H1 (cell line): ENCODE measurements at regions not wholly inside any gene's neighbourhood (a gene's known extent, or its start where the extent isn't known, plus 50 kb on each side); places are given as distances from the start of the nearest gene placed in this dataset.

Experiments used
- BRCA1 ChIP-seq: IDR thresholded peaks from 2 replicates; pipeline ENCODE4 v1.6.1; 2012; ENCODE audit warnings: low read depth, low read length, improper control_type of control experiment
- CEBPB ChIP-seq: IDR thresholded peaks from 2 replicates; pipeline ENCODE4 v1.6.1; 2012; ENCODE audit warnings: low read depth, low read length
- JUND ChIP-seq: IDR thresholded peaks from 2 replicates; pipeline ENCODE4 v1.6.1; 2011; ENCODE audit warnings: mild to moderate bottlenecking, improper control_type of control experiment, low read length
- KDM5A ChIP-seq: fragments of 200-600 bp; IDR thresholded peaks from 2 replicates; pipeline ENCODE4 v1.7.1; 2012; ENCODE audit warnings: mild to moderate bottlenecking, low read length, inconsistent platforms, mixed read lengths
- RNF2 ChIP-seq: fragments of 200-900, 300-1000 bp; sonication (generic); IDR thresholded peaks from 2 replicates; pipeline ENCODE4 v1.7.1; 2016; ENCODE audit warnings: borderline replicate concordance, low read depth, mild to moderate bottlenecking, antibody characterized with exemption, low read length; ENCODE audit not compliant: poor library complexity, severe bottlenecking; ENCODE audit errors: missing control alignments
- SIN3A ChIP-seq, 2 experiments: IDR thresholded peaks in 1 of 2; conservative IDR thresholded peaks in 1 of 2; 2 replicates each; pipeline ENCODE4 v1.6.1; 2011 to 2012; ENCODE audit warnings: low read length in 2 of 2, improper control_type of control experiment in 1 of 2, low read depth in 1 of 2, mild to moderate bottlenecking in 1 of 2
- TF ChIP-seq, protein P1 (sequence below), 3 experiments: IDR thresholded peaks; 1 replicate in 2 of 3; 2 replicates in 1 of 3; pipeline versions ENCODE4 v1.5.1 to v1.6.1; 2011; ENCODE audit warnings: low read length in 3 of 3, mild to moderate bottlenecking in 3 of 3, inconsistent platforms in 2 of 3, low read depth in 1 of 3, moderate library complexity in 1 of 3; ENCODE audit not compliant: insufficient read depth in 1 of 3; ENCODE audit errors: control extremely low read depth in 1 of 3

DNA sequence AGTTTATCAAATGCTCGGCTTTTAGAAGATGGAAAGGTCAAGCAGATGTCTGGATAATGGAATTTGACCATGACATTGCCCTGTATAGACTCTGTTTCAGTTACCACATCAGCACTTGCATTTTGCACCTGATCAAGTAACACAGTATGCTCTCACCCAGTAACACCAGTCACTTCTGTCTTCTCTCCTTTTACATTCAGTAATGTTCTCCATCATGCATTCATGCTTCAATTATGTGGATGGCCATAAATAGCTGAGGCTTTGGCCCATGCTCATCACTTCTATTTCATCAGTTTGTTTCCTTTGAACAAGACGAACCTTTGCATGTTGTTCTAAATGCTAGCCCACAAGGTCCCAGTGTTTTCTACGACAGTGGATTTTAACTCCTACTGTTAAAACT is 322.9 kb upstream of the ACVR2A start:
- TF ChIP-seq CEBPB, result no peak
- TF ChIP-seq SIN3A (conservative IDR thresholded peaks at IDR 0.05 in 1 of 2, IDR thresholded peaks at IDR 0.05 in 1 of 2; ENCODE audit: low read depth in 1 of 2, low read length in 2 of 2), result no peak
- no peak for TF ChIP-seq JUND
- TF ChIP-seq, protein P1, sequence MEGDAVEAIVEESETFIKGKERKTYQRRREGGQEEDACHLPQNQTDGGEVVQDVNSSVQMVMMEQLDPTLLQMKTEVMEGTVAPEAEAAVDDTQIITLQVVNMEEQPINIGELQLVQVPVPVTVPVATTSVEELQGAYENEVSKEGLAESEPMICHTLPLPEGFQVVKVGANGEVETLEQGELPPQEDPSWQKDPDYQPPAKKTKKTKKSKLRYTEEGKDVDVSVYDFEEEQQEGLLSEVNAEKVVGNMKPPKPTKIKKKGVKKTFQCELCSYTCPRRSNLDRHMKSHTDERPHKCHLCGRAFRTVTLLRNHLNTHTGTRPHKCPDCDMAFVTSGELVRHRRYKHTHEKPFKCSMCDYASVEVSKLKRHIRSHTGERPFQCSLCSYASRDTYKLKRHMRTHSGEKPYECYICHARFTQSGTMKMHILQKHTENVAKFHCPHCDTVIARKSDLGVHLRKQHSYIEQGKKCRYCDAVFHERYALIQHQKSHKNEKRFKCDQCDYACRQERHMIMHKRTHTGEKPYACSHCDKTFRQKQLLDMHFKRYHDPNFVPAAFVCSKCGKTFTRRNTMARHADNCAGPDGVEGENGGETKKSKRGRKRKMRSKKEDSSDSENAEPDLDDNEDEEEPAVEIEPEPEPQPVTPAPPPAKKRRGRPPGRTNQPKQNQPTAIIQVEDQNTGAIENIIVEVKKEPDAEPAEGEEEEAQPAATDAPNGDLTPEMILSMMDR (IDR thresholded peaks at IDR 0.05; ENCODE audit: control extremely low read depth in 1 of 3, insufficient read depth in 1 of 3, low read depth in 1 of 3, low read length in 3 of 3), result no peak
- no peak for TF ChIP-seq BRCA1
- no peak for TF ChIP-seq KDM5A
- no peak for TF ChIP-seq RNF2
